ENCODE measurements at regions not wholly inside any gene's neighbourhood (a gene's known extent, or its start where the extent isn't known, plus 50 kb on each side); places are given as distances from the start of the nearest gene placed in this dataset.

GRCh38 chr10:107437921-107438320, 273.4 kb upstream of the SORCS1 start:
- H3K9me1 ChIP-seq (ENCODE audit: insufficient read depth, low read length): no peaks in the 10 kb centered on the region
- ATAC-seq (ENCODE audit: low read depth): no peak
- H3K4ac ChIP-seq (ENCODE audit: low read depth, low read length): no peak overlapping the region
- no TSS peak for BruUV-seq (replicated peaks)
- H3K9me3 ChIP-seq (ENCODE audit: control insufficient read depth, insufficient read depth, low read length): peaks cover 7% of the 10 kb centered on the region
- H4K8ac ChIP-seq (ENCODE audit: low read depth in 2 of 2, low read length in 2 of 2): no peak overlapping the region
- in situ Hi-C loops (cut with MboI; ENCODE audit: low sequenced_read_pairs) (no loop called here), dilution Hi-C loops (cut with HindIII; ENCODE audit: low sequenced_read_pairs, unreplicated experiment) (no loop called here), intact Hi-C loops (cut with micrococcal nuclease) (no loop called here)
- H3K56ac ChIP-seq (ENCODE audit: extremely low read depth, insufficient read depth, low read length): no peak overlapping the region
- H3K14ac ChIP-seq (replicated peaks; ENCODE audit: low read depth, low read length): no peak overlapping the region
- H3K27me3 ChIP-seq (ENCODE audit: control insufficient read depth, insufficient read depth, low read length): no peaks in the 10 kb centered on the region
- no peak overlapping the region for H2AK5ac ChIP-seq (ENCODE audit: low read depth, low read length)
- no peak overlapping the region for H3K18ac ChIP-seq (ENCODE audit: low read depth, low read length)
- no peaks in the 10 kb centered on the region for H3K79me1 ChIP-seq (ENCODE audit: low read depth in 1 of 2, low read length in 2 of 2)
- no peak overlapping the region for H4K5ac ChIP-seq (ENCODE audit: low read depth, low read length)
- TF ChIP-seq ELK1 (IDR thresholded peaks at IDR 0.05; ENCODE audit: borderline replicate concordance, low read depth, low read length): no peak
- no peak overlapping the region for H3K4me2 ChIP-seq (ENCODE audit: low read depth, low read length)
- H2BK5ac ChIP-seq (ENCODE audit: low read depth, low read length, poor library complexity, severe bottlenecking): no peak overlapping the region
- no peak overlapping the region for H2AK9ac ChIP-seq (replicated peaks; ENCODE audit: low read depth, low read length, poor library complexity)
- H2BK120ac ChIP-seq (ENCODE audit: low read depth, low read length): no peak overlapping the region
- H3K23ac ChIP-seq (ENCODE audit: low read depth, low read length): no peak overlapping the region
- no peak overlapping the region for H2BK20ac ChIP-seq (ENCODE audit: low read depth, low read length)
- WGBS, 2 experiments (ENCODE audit: extremely low coverage in 2 of 2, insufficient read length in 1 of 2): no CpG with 5 or more reads among the region's 2 CpGs
- no peak overlapping the region for H2BK15ac ChIP-seq (ENCODE audit: low read depth, low read length)
- no peak overlapping the region for H2AFZ ChIP-seq (replicated peaks; ENCODE audit: low read length, poor library complexity)
- H3K27ac ChIP-seq (ENCODE audit: insufficient read depth, low read length): no peak overlapping the region
- H4K20me1 ChIP-seq (ENCODE audit: insufficient read depth, low read length): no peaks in the 10 kb centered on the region
- ChIA-PET POLR2A (ENCODE audit: unreplicated experiment) (no interaction called here), CTCF (no interaction called here)
- no peaks in the 10 kb centered on the region for H3K36me3 ChIP-seq (ENCODE audit: control insufficient read depth, insufficient read depth, low read length)
- no peak overlapping the region for H3K4me3 ChIP-seq (ENCODE audit: insufficient read depth, low read depth, low read length)
- DNase-seq: no peak
- no peak overlapping the region for H4K91ac ChIP-seq (ENCODE audit: insufficient read depth, low read depth, low read length)
- no peaks in the 10 kb centered on the region for H3K4me1 ChIP-seq (ENCODE audit: control insufficient read depth, insufficient read depth, low read length)
- no peak overlapping the region for H3K9ac ChIP-seq (ENCODE audit: low read depth, low read length)

Data from IMR-90 (cell line).